Keratinocyte (primary cell): ENCODE measurements at regions not wholly inside any gene's neighbourhood (a gene's known extent, or its start where the extent isn't known, plus 50 kb on each side); places are given as distances from the start of the nearest gene placed in this dataset.

Source experiments
- DNase-seq: peaks from one replicate; pipeline ENCODE4 v3.0.0-alpha.2; 2011; ENCODE audit warnings: low read depth, missing footprints, low spot score
- FAIRE-seq: peaks from 2 replicates; lab custom pipeline; 2011; peaks lifted over from hg19 to GRCh38; lab: Jason Lieb, UNC
- H2AFZ ChIP-seq: 2 replicates; pipeline ENCODE4 v1.6.0; 2012; ENCODE audit warnings: low read length, control low read depth, inconsistent platforms; ENCODE audit not compliant: control insufficient read depth
- H3K27ac ChIP-seq: 2 replicates; pipeline ENCODE4 v1.5.1; 2011; ENCODE audit warnings: low read length; ENCODE audit not compliant: control insufficient read depth, insufficient read depth
- H3K27me3 ChIP-seq: 3 replicates; pipeline ENCODE4 v1.6.0; 2011; ENCODE audit warnings: low read length; ENCODE audit not compliant: control insufficient read depth, insufficient read depth; ENCODE audit errors: extremely low read depth
- H3K36me3 ChIP-seq, 2 experiments: 2 replicates in 1 of 2; 3 replicates in 1 of 2; pipeline ENCODE4 v1.5.1; 2011; ENCODE audit warnings: low read length in 2 of 2, mild to moderate bottlenecking in 1 of 2; ENCODE audit not compliant: control insufficient read depth in 2 of 2, insufficient read depth in 2 of 2; ENCODE audit errors: extremely low read depth in 1 of 2
- H3K4me1 ChIP-seq: 3 replicates; pipeline ENCODE4 v1.5.1; 2011; ENCODE audit warnings: low read length; ENCODE audit not compliant: control insufficient read depth, insufficient read depth; ENCODE audit errors: extremely low read depth
- H3K4me2 ChIP-seq: 3 replicates; pipeline ENCODE4 v1.6.0; 2011; ENCODE audit warnings: low read depth, low read length; ENCODE audit not compliant: control insufficient read depth, insufficient read depth; ENCODE audit errors: extremely low read depth
- H3K4me3 ChIP-seq, 3 experiments: fragments of 200-600 bp in 1 of 3; sonication (generic) in 1 of 3; 2 replicates in 2 of 3; 3 replicates in 1 of 3; pipeline ENCODE4 v1.5.1; 2011 to 2016; ENCODE audit warnings: low read length in 3 of 3, mild to moderate bottlenecking in 3 of 3, control low read depth in 2 of 3, inconsistent platforms in 1 of 3, low read depth in 1 of 3, mixed read lengths in 1 of 3, mixed run types in 1 of 3, moderate library complexity in 1 of 3; ENCODE audit not compliant: control insufficient read depth in 2 of 3, insufficient read depth in 2 of 3; ENCODE audit errors: extremely low read depth in 1 of 3
- H3K79me2 ChIP-seq: 2 replicates; pipeline ENCODE4 v1.6.0; 2012; ENCODE audit warnings: low read length; ENCODE audit not compliant: control insufficient read depth, insufficient read depth
- H3K9ac ChIP-seq: 3 replicates; pipeline ENCODE4 v1.6.0; 2011; ENCODE audit warnings: low read length; ENCODE audit not compliant: control insufficient read depth, insufficient read depth; ENCODE audit errors: extremely low read depth
- H3K9me1 ChIP-seq: 3 replicates; pipeline ENCODE4 v1.6.0; 2011; ENCODE audit warnings: low read length; ENCODE audit not compliant: control insufficient read depth, insufficient read depth; ENCODE audit errors: extremely low read depth
- H3K9me3 ChIP-seq: 2 replicates; pipeline ENCODE4 v1.5.1; 2012; ENCODE audit warnings: low read depth, low read length; ENCODE audit not compliant: control insufficient read depth
- H4K20me1 ChIP-seq: 3 replicates; pipeline ENCODE4 v1.6.0; 2011; ENCODE audit warnings: low read length; ENCODE audit not compliant: control insufficient read depth, insufficient read depth; ENCODE audit errors: extremely low read depth
- CTCF ChIP-seq, 3 experiments: IDR thresholded peaks in 1 of 3; conservative IDR thresholded peaks in 1 of 3; optimal IDR thresholded peaks in 1 of 3; 2 replicates in 2 of 3; 3 replicates in 1 of 3; pipeline versions ENCODE3 to v1.5.1; 2011; ENCODE audit warnings: low read length in 3 of 3, mild to moderate bottlenecking in 3 of 3, moderate library complexity in 2 of 3, control low read depth in 1 of 3, inconsistent platforms in 1 of 3; ENCODE audit not compliant: insufficient read depth in 2 of 3; ENCODE audit errors: extremely low read depth in 1 of 3
- EZH2 ChIP-seq: IDR thresholded peaks from one replicate; pipeline ENCODE4 v1.6.1; 2012; ENCODE audit warnings: inconsistent platforms, mild to moderate bottlenecking, low read length, moderate library complexity
- dilution Hi-C: fragments of 300-500 bp; cut with MboI; formaldehyde crosslinking; loops from one replicate; pipeline ENCODE4 v1.7.0; 2020; ENCODE audit warnings: low sequenced_read_pairs; ENCODE audit not compliant: extremely low pct_ligation_motif_present

- Histone ChIP-seq H3K36me3 (no peaks in the 10 kb centered on the region), H3K4me1 (no peaks in the 10 kb centered on the region), H3K27me3 (no peaks in the 10 kb centered on the region), H3K79me2 (no peaks in the 10 kb centered on the region), H3K9me1 (no peaks in the 10 kb centered on the region), H3K4me3 (no peak overlapping the region), H3K27ac (no peak overlapping the region), H4K20me1 (no peaks in the 10 kb centered on the region), H3K9ac (no peak overlapping the region), H2AFZ (no peak overlapping the region), H3K4me2 (no peak overlapping the region), H3K9me3 (no peaks in the 10 kb centered on the region)
- no peak for TF ChIP-seq CTCF (optimal IDR thresholded peaks at IDR 0.05 in 1 of 3, IDR thresholded peaks at IDR 0.05 in 1 of 3, conservative IDR thresholded peaks at IDR 0.05 in 1 of 3; ENCODE audit: extremely low read depth in 1 of 3, insufficient read depth in 2 of 3, low read length in 3 of 3)
- no peak for TF ChIP-seq EZH2
- DNase-seq: no peak
- no peak for FAIRE-seq
- dilution Hi-C loops: no loop called here
These were observed 146.2 kb upstream of the NEDD9 start for GRCh38 chr6:11378639-11379038.

- no peak overlapping the region for H3K27ac ChIP-seq
- H3K36me3 ChIP-seq: no peaks in the 10 kb centered on the region
- no peaks in the 10 kb centered on the region for H3K27me3 ChIP-seq
- no peak overlapping the region for H3K4me2 ChIP-seq
- H3K9me3 ChIP-seq: no peaks in the 10 kb centered on the region
- H3K9me1 ChIP-seq: no peaks in the 10 kb centered on the region
- H3K4me1 ChIP-seq: no peaks in the 10 kb centered on the region
- no peak for DNase-seq
- TF ChIP-seq CTCF (optimal IDR thresholded peaks at IDR 0.05 in 1 of 3, IDR thresholded peaks at IDR 0.05 in 1 of 3, conservative IDR thresholded peaks at IDR 0.05 in 1 of 3; ENCODE audit: extremely low read depth in 1 of 3, insufficient read depth in 2 of 3, low read length in 3 of 3): no peak
- H3K9ac ChIP-seq: no peak overlapping the region
- no peaks in the 10 kb centered on the region for H4K20me1 ChIP-seq
- H2AFZ ChIP-seq: no peak overlapping the region
- dilution Hi-C loops: no loop called here
- no peaks in the 10 kb centered on the region for H3K79me2 ChIP-seq
- no peak overlapping the region for H3K4me3 ChIP-seq
- FAIRE-seq: no peak
These were observed 141.9 kb upstream of the NEDD9 start for GRCh38 chr6:11374036-11375010.
